ENCODE measurements at regions not wholly inside any gene's neighbourhood (a gene's known extent, or its start where the extent isn't known, plus 50 kb on each side); places are given as distances from the start of the nearest gene placed in this dataset.

DNA sequence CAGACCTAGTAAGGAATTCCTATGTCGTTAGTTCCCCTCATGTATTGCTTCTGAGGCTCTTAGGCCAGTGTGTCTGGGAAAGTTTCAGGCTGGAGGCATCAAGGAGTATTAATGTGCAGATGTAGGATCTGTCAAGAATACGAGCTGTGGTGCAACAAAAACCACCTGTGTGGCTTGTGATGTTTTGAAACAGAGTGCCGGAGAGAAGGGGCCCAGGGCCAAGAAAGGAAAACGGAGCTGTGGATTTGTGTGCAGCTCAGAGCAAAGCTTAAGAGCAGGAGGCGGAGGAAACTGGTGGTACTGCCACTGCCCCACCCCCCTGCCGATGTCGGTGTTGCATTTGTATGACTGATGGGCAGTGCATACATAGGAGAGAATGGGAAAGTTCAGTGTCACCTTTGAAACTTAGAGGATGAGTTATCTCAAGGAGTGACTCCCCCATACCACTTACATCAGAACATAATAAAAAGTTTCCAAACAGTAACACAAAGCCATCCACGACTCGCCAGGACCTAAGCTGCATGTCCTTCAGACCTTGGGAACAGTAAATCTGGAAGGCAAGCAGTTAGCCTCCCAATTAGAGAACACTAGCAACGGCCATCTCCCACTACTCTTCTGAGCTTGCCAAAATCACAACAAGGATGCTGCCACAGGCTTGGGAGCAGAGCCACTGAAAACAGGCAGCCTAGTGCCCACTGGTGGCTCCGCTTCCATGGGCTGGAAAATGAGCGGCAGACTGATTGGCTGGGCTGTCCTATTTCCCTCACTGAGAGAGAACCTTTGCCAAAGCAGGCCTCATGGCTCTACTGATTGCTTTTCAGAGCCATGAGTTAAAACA, 152.7 kb upstream of the NT5C1B start:
- DNase-seq (ENCODE audit: low read depth): no peak
- H3K4me3 ChIP-seq (ENCODE audit: low read depth, low read length): no peak overlapping the region

- DNase-seq (ENCODE audit: low read depth): no peak
Observed at GRCh38 chr2:18741191-18741590, 151.8 kb upstream of the NT5C1B start.

DNA sequence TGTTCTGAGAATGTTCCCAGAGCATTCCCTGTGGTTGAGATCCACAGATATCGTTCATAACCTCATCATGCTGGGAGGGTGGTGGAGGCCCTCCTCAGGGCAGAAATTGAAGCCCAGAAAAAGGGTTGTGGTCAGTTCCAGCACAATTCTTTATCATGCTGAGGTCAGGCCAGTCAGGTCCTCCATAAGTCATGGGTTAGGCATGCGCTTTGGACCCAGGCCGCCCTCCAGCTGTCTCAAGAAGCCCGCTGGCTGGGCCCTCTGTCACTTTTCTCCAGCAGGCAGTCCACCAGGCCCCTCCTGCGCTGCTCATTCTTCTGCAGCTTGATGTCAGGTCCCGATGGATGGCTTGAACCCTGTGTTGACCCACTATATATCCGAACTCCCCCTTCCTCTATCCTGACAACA, 151.1 kb upstream of the NT5C1B start:
- no peak overlapping the region for H3K4me3 ChIP-seq (ENCODE audit: low read depth, low read length)
- DNase-seq (ENCODE audit: low read depth): no peak

More at GRCh38 chr2:18741191-18741590, 151.8 kb upstream of the NT5C1B start:
- H3K4me3 ChIP-seq (ENCODE audit: low read depth, low read length): no peak overlapping the region

DNA sequence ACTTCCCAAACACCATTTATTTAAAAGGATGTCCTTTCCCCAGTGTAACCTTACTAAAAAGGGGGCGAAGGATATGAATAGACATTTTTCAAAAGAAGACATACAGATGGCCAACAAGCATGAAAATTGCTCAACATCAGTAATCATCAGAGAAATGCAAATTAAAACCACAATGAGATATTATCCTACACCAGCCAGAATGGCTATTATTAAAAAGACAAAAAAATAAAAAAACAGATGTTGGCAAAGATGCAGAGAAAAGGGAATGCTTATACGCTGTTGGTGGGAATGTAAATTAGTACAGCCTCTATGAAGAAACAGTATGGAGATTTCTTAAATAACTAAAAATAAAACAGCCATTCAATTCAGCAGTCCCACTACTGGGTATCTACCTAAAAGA, 142.3 kb upstream of the NT5C1B start:
- no peak overlapping the region for H3K4me3 ChIP-seq (ENCODE audit: low read depth, low read length)

GRCh38 chr2:18724371-18725145, 135.2 kb upstream of the NT5C1B start:
- DNase-seq (ENCODE audit: low read depth): no peak
- H3K4me3 ChIP-seq (ENCODE audit: low read depth, low read length): no peak overlapping the region

More for the DNA sequence above, 142.3 kb upstream of the NT5C1B start:
- no peak for DNase-seq (ENCODE audit: low read depth)

GRCh38 chr2:18723219-18723618, 133.8 kb upstream of the NT5C1B start:
- H3K4me3 ChIP-seq (ENCODE audit: low read depth, low read length): no peak overlapping the region
- DNase-seq (ENCODE audit: low read depth): no peak

- no peak for DNase-seq (ENCODE audit: low read depth)
- no peak overlapping the region for H3K4me3 ChIP-seq (ENCODE audit: low read depth, low read length)
Observed at GRCh38 chr2:18722101-18722500, 132.7 kb upstream of the NT5C1B start.

DNA sequence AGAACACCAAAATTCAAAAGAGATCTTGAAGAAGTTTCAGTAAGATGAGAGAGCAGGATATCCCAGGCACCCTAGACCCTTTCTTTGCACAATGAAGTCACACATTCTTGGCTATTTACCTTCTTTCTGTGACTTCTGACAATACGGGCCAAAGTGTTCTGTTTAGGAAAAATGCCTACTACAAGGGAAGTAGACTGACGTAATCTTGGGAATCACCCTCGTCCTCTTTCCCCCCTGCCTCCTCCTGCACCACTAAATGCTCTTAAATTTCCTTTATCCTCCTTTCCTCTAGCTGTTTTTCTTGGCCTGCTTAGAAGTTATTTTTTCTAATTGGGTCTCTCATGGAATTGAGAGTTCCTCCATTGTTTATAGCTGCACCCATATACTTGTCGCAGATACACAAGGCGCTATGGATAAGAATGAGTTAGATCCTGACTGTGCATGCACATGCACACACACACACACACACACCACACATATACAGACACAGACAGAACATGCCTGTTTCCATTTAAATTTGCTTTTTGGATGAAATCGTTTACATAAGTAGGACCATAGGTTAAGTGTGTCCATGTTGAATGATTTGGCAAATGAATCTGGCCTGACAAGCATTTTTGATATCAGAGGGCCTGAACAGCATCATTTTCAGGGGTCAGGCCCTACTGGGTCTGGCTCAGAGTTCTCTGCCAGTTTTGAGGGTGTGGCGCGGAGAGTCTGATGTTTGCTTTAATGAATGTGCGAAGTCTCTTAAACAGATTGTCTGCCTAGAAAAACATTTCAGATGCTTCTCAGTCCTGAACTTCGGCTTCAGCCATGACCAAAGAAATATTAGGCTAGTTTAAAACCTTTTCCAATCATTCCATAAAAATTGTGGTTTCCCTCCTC, 131.9 kb upstream of the NT5C1B start:
- DNase-seq (ENCODE audit: low read depth): no peak
- H3K4me3 ChIP-seq (ENCODE audit: low read depth, low read length): no peak overlapping the region

DNA sequence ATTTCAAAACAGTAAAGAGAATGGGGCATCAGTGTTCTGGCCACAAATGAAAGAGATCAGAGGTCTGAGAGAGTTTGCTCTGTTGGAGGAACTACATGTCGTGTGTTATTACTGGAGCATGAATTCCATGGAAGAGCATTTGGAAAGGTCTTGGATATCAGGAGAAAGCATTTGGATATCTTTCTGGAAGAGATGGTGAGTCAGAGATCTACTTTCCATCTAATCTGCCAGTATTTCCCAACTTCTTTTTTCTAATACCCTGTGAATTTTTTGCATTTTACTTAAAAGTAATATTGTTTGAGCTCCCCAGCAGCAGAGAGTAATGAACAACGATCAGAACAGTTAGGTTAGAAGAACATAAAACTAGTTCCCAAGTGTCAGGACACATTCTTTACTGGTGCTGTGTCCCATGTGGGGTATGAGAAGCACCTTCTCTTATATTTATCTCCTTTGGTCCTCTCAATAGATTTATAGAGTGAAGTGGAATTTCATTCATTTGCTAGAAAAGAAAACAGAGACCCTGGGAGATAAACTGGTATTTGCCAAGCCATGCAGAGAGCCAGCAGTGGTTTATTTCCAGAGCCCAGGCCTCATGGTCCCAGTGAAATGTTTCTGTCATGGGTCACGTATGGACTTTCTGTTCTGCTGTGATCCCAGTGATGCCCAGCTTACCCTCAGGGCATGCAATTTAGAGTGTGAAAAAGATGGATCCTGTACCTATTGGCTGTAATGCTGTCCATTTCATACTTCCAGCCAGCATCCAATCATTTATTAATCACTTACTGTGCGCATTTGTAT, 130.8 kb upstream of the NT5C1B start:
- peak; percentile 52 for DNase-seq (ENCODE audit: low read depth)
- no peak overlapping the region for H3K4me3 ChIP-seq (ENCODE audit: low read depth, low read length)

- no peak for DNase-seq (ENCODE audit: low read depth)
- H3K4me3 ChIP-seq (ENCODE audit: low read depth, low read length): no peak overlapping the region
Observed at GRCh38 chr2:18708203-18708715, 118.9 kb upstream of the NT5C1B start.

DNA sequence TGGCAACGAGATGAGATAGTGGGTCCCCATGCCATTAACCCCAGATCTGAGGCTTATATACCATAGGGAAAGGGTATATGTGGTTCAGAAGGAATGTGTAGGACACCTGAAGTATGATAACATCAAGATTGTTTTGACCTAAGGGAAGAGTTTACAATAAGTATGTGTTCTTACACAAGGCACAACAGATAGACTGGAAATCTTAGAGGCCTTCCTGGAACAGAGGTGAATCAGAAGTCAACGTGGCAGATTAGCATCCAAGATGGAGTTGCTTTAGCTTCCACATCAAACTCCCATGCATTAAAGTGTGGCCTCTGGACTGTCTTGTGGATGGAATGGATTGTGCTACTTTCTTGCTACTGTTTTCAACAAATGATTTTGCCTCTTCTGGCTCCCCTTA, 116.6 kb upstream of the NT5C1B start:
- no peak overlapping the region for H3K4me3 ChIP-seq (ENCODE audit: low read depth, low read length)
- DNase-seq (ENCODE audit: low read depth): no peak

GRCh38 chr2:18704276-18704675, 114.9 kb upstream of the NT5C1B start:
- DNase-seq (ENCODE audit: low read depth): no peak
- no peak overlapping the region for H3K4me3 ChIP-seq (ENCODE audit: low read depth, low read length)

- no peak overlapping the region for H3K4me3 ChIP-seq (ENCODE audit: low read depth, low read length)
- no peak for DNase-seq (ENCODE audit: low read depth)
Observed at GRCh38 chr2:18703555-18703954, 114.2 kb upstream of the NT5C1B start.

DNA sequence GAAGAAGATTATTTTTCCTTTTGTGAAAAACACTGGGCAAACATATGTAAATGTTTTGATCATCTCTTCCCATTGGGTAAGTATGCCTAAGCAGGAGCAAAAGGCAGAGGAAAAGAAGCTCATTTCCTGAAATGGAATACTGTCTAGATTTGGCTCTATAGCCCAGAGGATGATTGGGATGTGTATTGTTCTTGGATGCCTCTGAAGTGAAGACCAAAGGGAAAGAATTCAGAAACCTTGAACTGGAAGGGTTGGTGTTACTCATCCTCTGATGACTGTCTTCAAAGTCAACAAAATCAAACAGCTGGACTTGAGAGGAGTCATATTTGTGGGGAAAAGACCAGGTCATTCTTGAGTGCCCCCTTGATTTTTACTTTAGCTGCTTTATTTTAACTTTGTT, 112.6 kb upstream of the NT5C1B start:
- DNase-seq (ENCODE audit: low read depth): peak; percentile 65
- no peak overlapping the region for H3K4me3 ChIP-seq (ENCODE audit: low read depth, low read length)

- no peak overlapping the region for H3K4me3 ChIP-seq (ENCODE audit: low read depth, low read length)
- no peak for DNase-seq (ENCODE audit: low read depth)
Observed at GRCh38 chr2:18701546-18701945, 112.2 kb upstream of the NT5C1B start.

- H3K4me3 ChIP-seq (ENCODE audit: low read depth, low read length): no peak overlapping the region
- DNase-seq (ENCODE audit: low read depth): no peak
Observed at GRCh38 chr2:18690342-18690741, 101.0 kb upstream of the NT5C1B start.

GRCh38 chr2:18684206-18685038, 95.1 kb upstream of the NT5C1B start:
- DNase-seq (ENCODE audit: low read depth): peak; percentile 31
- no peak overlapping the region for H3K4me3 ChIP-seq (ENCODE audit: low read depth, low read length)

- no peak for DNase-seq (ENCODE audit: low read depth)
- H3K4me3 ChIP-seq (ENCODE audit: low read depth, low read length): no peak overlapping the region
Observed at GRCh38 chr2:18682681-18683080, 93.3 kb upstream of the NT5C1B start.

Data from skeletal muscle cell (primary cell).